ENCODE measurements at regions not wholly inside any gene's neighbourhood (a gene's known extent, or its start where the extent isn't known, plus 50 kb on each side); places are given as distances from the start of the nearest gene placed in this dataset.

- TF ChIP-seq CTCF (IDR thresholded peaks at IDR 0.05): no peak
- TF ChIP-seq EP300 (IDR thresholded peaks at IDR 0.05): no peak
- TF ChIP-seq POLR2A (IDR thresholded peaks at IDR 0.05): no peak
Measured at GRCh38 chr10:33046792-33047191, 88.8 kb upstream of the ITGB1 start.
